ENCODE measurements at regions not wholly inside any gene's neighbourhood (a gene's known extent, or its start where the extent isn't known, plus 50 kb on each side); places are given as distances from the start of the nearest gene placed in this dataset.
"Not testable (repeated sequence)": the region's sequence is repeated elsewhere in the genome, so short reads cannot be mapped to it uniquely, and the experiment has no call there.

DNA sequence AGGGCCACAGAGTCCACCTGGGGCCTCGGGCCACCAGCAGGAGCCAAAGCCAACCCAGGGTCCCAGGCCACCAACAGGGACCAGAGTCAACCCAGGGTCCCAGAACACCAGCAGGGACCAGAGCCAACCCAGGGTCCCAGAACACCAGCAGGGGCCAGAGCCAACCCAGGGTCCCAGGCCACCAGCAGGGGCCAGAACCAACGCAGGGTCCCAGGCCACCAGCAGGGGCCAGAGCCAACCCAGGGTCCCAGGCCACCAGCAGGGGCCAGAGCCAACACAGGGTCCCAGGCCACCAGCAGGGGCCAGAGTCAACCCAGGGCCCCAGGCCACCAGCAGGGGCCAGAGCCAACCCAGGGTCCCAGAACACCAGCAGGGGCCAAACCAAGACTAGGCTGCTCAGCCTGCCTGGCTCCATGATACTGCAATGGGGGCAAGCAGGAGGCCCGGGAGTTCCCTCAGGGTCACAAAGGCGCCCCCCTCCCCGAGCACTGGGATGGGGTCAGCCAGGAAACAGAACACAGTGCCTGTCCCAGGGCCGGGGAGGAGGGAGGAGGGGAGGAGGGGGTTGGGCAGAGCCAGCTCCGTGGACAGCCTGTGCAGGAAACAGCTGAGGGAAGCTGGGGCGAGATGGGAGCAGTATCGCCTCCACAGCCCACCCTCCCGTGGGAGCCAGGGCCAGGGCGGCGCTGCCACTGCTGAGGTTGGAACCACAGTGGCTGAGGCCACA lies 62.0 kb upstream of the PRR5 start:
- TF ChIP-seq CTCF (IDR thresholded peaks at IDR 0.05; ENCODE audit: low read depth, low read length, poor library complexity, severe bottlenecking), result no peak
- no peak for TF ChIP-seq EZH2phosphoT487 (IDR thresholded peaks at IDR 0.05; ENCODE audit: borderline replicate concordance, low read length)
- Histone ChIP-seq H3K9me3 (ENCODE audit: control insufficient read depth, insufficient read depth, low read length) (no peaks in the 10 kb centered on the region), H3K9me2 (replicated peaks; ENCODE audit: control insufficient read depth, low read length) (no peaks in the 10 kb centered on the region), H3K79me2 (ENCODE audit: control insufficient read depth, low read length) (no peaks in the 10 kb centered on the region), H3K4me1 (ENCODE audit: control insufficient read depth, low read length) (no peaks in the 10 kb centered on the region), H3K4me3 (ENCODE audit: low read length) (no peak overlapping the region), H4K20me1 (ENCODE audit: control insufficient read depth, insufficient read depth, low read depth, low read length) (no peaks in the 10 kb centered on the region), H3F3A (ENCODE audit: control insufficient read depth, insufficient read depth) (no peaks in the 10 kb centered on the region), H3K27ac (ENCODE audit: low read depth, low read length) (no peak overlapping the region), H3K4me2 (ENCODE audit: low read length) (no peak overlapping the region), H3K36me3 (ENCODE audit: control insufficient read depth, low read length) (no peaks in the 10 kb centered on the region), H3K27me3 (ENCODE audit: control insufficient read depth, low read length) (no peaks in the 10 kb centered on the region)

GRCh38 chr22:44638971-44639760 lies 62.8 kb upstream of the PRR5 start:
- Histone ChIP-seq H4K20me1 (ENCODE audit: control insufficient read depth, insufficient read depth, low read depth, low read length) (no peaks in the 10 kb centered on the region), H3K27me3 (ENCODE audit: control insufficient read depth, low read length) (no peaks in the 10 kb centered on the region), H3K4me2 (ENCODE audit: low read length) (no peak overlapping the region), H3K27ac (ENCODE audit: low read depth, low read length) (no peak overlapping the region), H3K36me3 (ENCODE audit: control insufficient read depth, low read length) (no peaks in the 10 kb centered on the region), H3K9me3 (ENCODE audit: control insufficient read depth, insufficient read depth, low read length) (no peaks in the 10 kb centered on the region), H3K9me2 (replicated peaks; ENCODE audit: control insufficient read depth, low read length) (no peaks in the 10 kb centered on the region), H3K4me3 (ENCODE audit: low read length) (no peak overlapping the region), H3F3A (ENCODE audit: control insufficient read depth, insufficient read depth) (no peaks in the 10 kb centered on the region), H3K79me2 (ENCODE audit: control insufficient read depth, low read length) (no peaks in the 10 kb centered on the region), H3K4me1 (ENCODE audit: control insufficient read depth, low read length) (no peaks in the 10 kb centered on the region)
- TF ChIP-seq EZH2phosphoT487 (IDR thresholded peaks at IDR 0.05; ENCODE audit: borderline replicate concordance, low read length) (no peak), CTCF (IDR thresholded peaks at IDR 0.05; ENCODE audit: low read depth, low read length, poor library complexity, severe bottlenecking) (no peak)

DNA sequence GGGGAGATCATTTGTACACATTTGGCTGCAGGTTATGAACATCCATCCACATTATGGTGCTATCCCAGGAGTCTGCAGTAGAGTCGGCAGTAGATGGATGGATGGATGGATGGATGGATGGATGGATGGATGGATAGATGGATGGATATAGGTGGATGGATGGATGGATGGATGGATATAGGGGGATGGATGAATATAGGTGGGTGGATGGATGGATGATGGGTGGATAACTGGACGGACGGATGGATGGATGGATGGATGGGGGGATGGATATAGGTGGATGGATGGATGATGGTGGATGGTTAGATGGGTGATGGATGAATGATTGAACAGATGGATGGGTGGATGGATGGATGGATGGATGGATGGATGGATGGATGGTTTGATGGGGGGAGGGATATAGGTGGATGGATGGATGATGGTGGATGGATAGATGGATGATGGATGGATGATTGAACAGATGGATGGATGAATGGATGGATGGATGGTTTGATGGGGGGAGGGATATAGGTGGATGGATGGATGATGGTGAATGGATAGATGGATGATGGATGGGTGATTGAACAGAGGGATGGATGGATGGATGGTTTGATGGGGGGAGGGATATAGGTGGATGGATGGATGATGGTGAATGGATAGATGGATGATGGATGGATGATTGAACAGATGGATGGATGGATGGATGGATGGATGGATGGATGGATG lies 65.3 kb upstream of the PRR5 start:
- not testable (repeated sequence) for H3K27me3 ChIP-seq (ENCODE audit: control insufficient read depth, low read length); H3K9me2 ChIP-seq (replicated peaks; ENCODE audit: control insufficient read depth, low read length); H3K4me2 ChIP-seq (ENCODE audit: low read length); H3K79me2 ChIP-seq (ENCODE audit: control insufficient read depth, low read length); H3K9me3 ChIP-seq (ENCODE audit: control insufficient read depth, insufficient read depth, low read length); H3K36me3 ChIP-seq (ENCODE audit: control insufficient read depth, low read length); H3K27ac ChIP-seq (ENCODE audit: low read depth, low read length); H3F3A ChIP-seq (ENCODE audit: control insufficient read depth, insufficient read depth); H4K20me1 ChIP-seq (ENCODE audit: control insufficient read depth, insufficient read depth, low read depth, low read length); H3K4me1 ChIP-seq (ENCODE audit: control insufficient read depth, low read length); H3K4me3 ChIP-seq (ENCODE audit: low read length)

DNA sequence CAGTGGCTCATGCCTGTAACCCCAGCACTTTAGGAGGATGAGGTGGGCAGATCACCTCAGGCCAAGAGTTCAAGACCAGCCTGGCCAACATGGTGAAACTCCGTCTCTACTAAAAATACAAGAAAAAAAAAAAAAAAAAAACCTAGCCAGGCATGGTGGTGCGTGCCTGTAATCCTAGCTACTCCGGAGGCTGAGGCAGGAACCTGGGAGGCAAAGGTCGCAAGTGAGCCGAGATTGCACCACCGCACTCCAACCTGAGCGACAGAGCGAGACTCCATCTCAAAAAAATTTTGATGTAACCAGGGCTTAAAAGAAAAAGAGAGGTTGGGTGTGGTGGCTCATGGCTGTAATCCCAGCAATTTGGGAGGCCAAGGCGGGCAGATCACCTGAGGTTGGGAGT lies 66.4 kb upstream of the PRR5 start:
- not testable (repeated sequence) for H3K27me3 ChIP-seq (ENCODE audit: control insufficient read depth, low read length); H3K79me2 ChIP-seq (ENCODE audit: control insufficient read depth, low read length); H3K4me1 ChIP-seq (ENCODE audit: control insufficient read depth, low read length); H3K36me3 ChIP-seq (ENCODE audit: control insufficient read depth, low read length); H3K4me2 ChIP-seq (ENCODE audit: low read length); H3K4me3 ChIP-seq (ENCODE audit: low read length); H4K20me1 ChIP-seq (ENCODE audit: control insufficient read depth, insufficient read depth, low read depth, low read length); H3F3A ChIP-seq (ENCODE audit: control insufficient read depth, insufficient read depth); H3K9me2 ChIP-seq (replicated peaks; ENCODE audit: control insufficient read depth, low read length); H3K9me3 ChIP-seq (ENCODE audit: control insufficient read depth, insufficient read depth, low read length); H3K27ac ChIP-seq (ENCODE audit: low read depth, low read length)

Measured in DOHH2 (cell line).